ENCODE measurements at regions not wholly inside any gene's neighbourhood (a gene's known extent, or its start where the extent isn't known, plus 50 kb on each side); places are given as distances from the start of the nearest gene placed in this dataset.

DNA sequence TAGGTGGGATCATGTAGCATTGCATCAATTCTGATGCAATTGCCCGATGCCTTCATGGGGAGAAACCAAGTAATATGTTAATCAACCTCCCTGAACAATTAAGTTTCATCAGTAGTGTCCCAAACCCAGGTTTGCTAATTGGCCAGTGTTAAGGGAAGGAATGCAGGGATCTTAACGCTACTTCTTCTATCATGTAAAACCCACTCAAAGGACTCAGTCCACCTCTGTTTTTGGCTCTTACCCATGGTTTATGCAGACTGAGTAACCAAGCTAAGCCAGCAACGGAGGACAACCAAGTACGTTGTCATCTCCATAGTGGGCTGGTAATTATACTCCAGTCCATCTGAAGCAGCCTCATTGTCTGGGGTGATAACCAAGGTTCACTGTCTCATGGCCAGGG, 203.0 kb upstream of the FMN2 start:
- no peak for TF ChIP-seq ZBTB21 (CRISPR knock-in tag; IDR thresholded peaks at IDR 0.05; ENCODE audit: borderline replicate concordance)
- TF ChIP-seq, protein P1, sequence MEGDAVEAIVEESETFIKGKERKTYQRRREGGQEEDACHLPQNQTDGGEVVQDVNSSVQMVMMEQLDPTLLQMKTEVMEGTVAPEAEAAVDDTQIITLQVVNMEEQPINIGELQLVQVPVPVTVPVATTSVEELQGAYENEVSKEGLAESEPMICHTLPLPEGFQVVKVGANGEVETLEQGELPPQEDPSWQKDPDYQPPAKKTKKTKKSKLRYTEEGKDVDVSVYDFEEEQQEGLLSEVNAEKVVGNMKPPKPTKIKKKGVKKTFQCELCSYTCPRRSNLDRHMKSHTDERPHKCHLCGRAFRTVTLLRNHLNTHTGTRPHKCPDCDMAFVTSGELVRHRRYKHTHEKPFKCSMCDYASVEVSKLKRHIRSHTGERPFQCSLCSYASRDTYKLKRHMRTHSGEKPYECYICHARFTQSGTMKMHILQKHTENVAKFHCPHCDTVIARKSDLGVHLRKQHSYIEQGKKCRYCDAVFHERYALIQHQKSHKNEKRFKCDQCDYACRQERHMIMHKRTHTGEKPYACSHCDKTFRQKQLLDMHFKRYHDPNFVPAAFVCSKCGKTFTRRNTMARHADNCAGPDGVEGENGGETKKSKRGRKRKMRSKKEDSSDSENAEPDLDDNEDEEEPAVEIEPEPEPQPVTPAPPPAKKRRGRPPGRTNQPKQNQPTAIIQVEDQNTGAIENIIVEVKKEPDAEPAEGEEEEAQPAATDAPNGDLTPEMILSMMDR (IDR thresholded peaks at IDR 0.05), result no peak
- no peak for TF ChIP-seq GABPB1 (CRISPR knock-in tag; IDR thresholded peaks at IDR 0.05)
- TF ChIP-seq, protein P2, sequence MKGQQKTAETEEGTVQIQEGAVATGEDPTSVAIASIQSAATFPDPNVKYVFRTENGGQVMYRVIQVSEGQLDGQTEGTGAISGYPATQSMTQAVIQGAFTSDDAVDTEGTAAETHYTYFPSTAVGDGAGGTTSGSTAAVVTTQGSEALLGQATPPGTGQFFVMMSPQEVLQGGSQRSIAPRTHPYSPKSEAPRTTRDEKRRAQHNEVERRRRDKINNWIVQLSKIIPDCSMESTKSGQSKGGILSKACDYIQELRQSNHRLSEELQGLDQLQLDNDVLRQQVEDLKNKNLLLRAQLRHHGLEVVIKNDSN (CRISPR knock-in tag; IDR thresholded peaks at IDR 0.05), result no peak
- TF ChIP-seq FOXJ3 (CRISPR knock-in tag; IDR thresholded peaks at IDR 0.05; ENCODE audit: borderline replicate concordance), result no peak
- no peak for TF ChIP-seq CDX4 (CRISPR knock-in tag; IDR thresholded peaks at IDR 0.05; ENCODE audit: borderline replicate concordance)

All from WTC11 (cell line).